CD14-positive monocyte (primary cell): ENCODE measurements at regions not wholly inside any gene's neighbourhood (a gene's known extent, or its start where the extent isn't known, plus 50 kb on each side); places are given as distances from the start of the nearest gene placed in this dataset.

Source experiments
- DNase-seq, 3 donors: peaks; one replicate each; pipeline ENCODE4 v3.0.0-alpha.2; 2011 to 2022
- H2AFZ ChIP-seq: 2 replicates; pipeline ENCODE4 v1.6.0; 2012; ENCODE audit warnings: mild to moderate bottlenecking, low read depth, low read length, inconsistent platforms; ENCODE audit not compliant: insufficient read depth, poor library complexity, severe bottlenecking
- H3K27ac ChIP-seq, 2 donors: 1 replicate in 1 of 2; 2 replicates in 1 of 2; pipeline ENCODE4 v1.5.1; 2012 to 2013; ENCODE audit warnings: low read length in 2 of 2, control low read depth in 1 of 2, inconsistent platforms in 1 of 2, low read depth in 1 of 2, mild to moderate bottlenecking in 1 of 2
- H3K27me3 ChIP-seq, 2 donors: one replicate each; pipeline versions ENCODE4 v1.6.0 to v1.6.1; 2011 to 2013; ENCODE audit warnings: low read length in 2 of 2; ENCODE audit not compliant: control insufficient read depth in 2 of 2, insufficient read depth in 2 of 2
- H3K36me3 ChIP-seq, 2 donors: replicated peaks in 1 of 2; 1 replicate in 1 of 2; 2 replicates in 1 of 2; pipeline versions ENCODE4 v1.5.1 to v1.6.1; 2012 to 2013; ENCODE audit warnings: low read length in 2 of 2, control low read depth in 1 of 2, inconsistent platforms in 1 of 2, mild to moderate bottlenecking in 1 of 2; ENCODE audit not compliant: insufficient read depth in 2 of 2, control insufficient read depth in 1 of 2
- H3K4me1 ChIP-seq, 2 donors: 1 replicate in 1 of 2; 2 replicates in 1 of 2; pipeline versions ENCODE4 v1.5.1 to v1.6.1; 2012 to 2013; ENCODE audit warnings: low read length in 2 of 2, control low read depth in 1 of 2, inconsistent platforms in 1 of 2, mild to moderate bottlenecking in 1 of 2, moderate library complexity in 1 of 2; ENCODE audit not compliant: insufficient read depth in 2 of 2, control insufficient read depth in 1 of 2
- H3K4me2 ChIP-seq: replicated peaks from 2 replicates; pipeline ENCODE3; 2012; ENCODE audit warnings: low read length, moderate library complexity, mild to moderate bottlenecking; ENCODE audit not compliant: poor library complexity, severe bottlenecking; ENCODE audit errors: extremely low read depth
- H3K4me3 ChIP-seq, 3 experiments: fragments of 200-600 bp in 1 of 3; sonication (generic) in 1 of 3; replicated peaks in 1 of 3; 1 replicate in 2 of 3; 2 replicates in 1 of 3; pipeline ENCODE4 v1.5.1; 2011 to 2013; ENCODE audit warnings: low read length in 3 of 3, mild to moderate bottlenecking in 3 of 3, control low read depth in 2 of 3, low read depth in 2 of 3, inconsistent platforms in 1 of 3, moderate library complexity in 1 of 3
- H3K79me2 ChIP-seq: 2 replicates; pipeline ENCODE4 v1.6.0; 2012; ENCODE audit warnings: mild to moderate bottlenecking, control low read depth, inconsistent platforms, low read length, moderate library complexity; ENCODE audit not compliant: insufficient read depth
- H3K9ac ChIP-seq: 2 replicates; pipeline ENCODE4 v1.6.0; 2017; ENCODE audit warnings: low read length, mild to moderate bottlenecking; ENCODE audit not compliant: insufficient read depth, poor library complexity, severe bottlenecking
- H3K9me3 ChIP-seq, 2 donors: replicated peaks in 1 of 2; 1 replicate in 1 of 2; 2 replicates in 1 of 2; pipeline versions ENCODE4 v1.5.1 to v1.6.1; 2012 to 2013; ENCODE audit warnings: low read length in 2 of 2, control low read depth in 1 of 2; ENCODE audit not compliant: control insufficient read depth in 1 of 2, insufficient read depth in 1 of 2
- H4K20me1 ChIP-seq: 2 replicates; pipeline ENCODE4 v1.6.0; 2012; ENCODE audit warnings: mild to moderate bottlenecking, low read length, control low read depth, moderate library complexity; ENCODE audit not compliant: insufficient read depth
- H3K27ac Mint-ChIP-seq, 7 donors: one replicate each; pipeline ENCODE4 v1.8.0; 2020; ENCODE audit warnings: mild to moderate bottlenecking in 7 of 7, mixed read lengths in 7 of 7, moderate library complexity in 6 of 7, inconsistent platforms in 2 of 7
- H3K27me3 Mint-ChIP-seq, 3 donors: one replicate each; pipeline ENCODE4 v1.8.0; 2021 to 2022; ENCODE audit warnings: low read depth in 3 of 3, mild to moderate bottlenecking in 3 of 3, mixed read lengths in 3 of 3, moderate library complexity in 3 of 3, inconsistent platforms in 1 of 3
- H3K36me3 Mint-ChIP-seq, 2 donors: one replicate each; pipeline ENCODE4 v1.8.0; 2020; ENCODE audit warnings: mixed read lengths in 2 of 2, inconsistent platforms in 1 of 2, mild to moderate bottlenecking in 1 of 2
- H3K4me1 Mint-ChIP-seq: one replicate; pipeline ENCODE4 v1.8.0; 2020; ENCODE audit warnings: mild to moderate bottlenecking, mixed read lengths
- H3K4me3 Mint-ChIP-seq, 2 donors: one replicate each; pipeline ENCODE4 v1.8.0; 2020; ENCODE audit warnings: mild to moderate bottlenecking in 2 of 2, mixed read lengths in 2 of 2, moderate library complexity in 1 of 2
- H3K9me3 Mint-ChIP-seq, 7 donors: one replicate each; pipeline ENCODE4 v1.8.0; 2020 to 2022; ENCODE audit warnings: mixed read lengths in 7 of 7, mild to moderate bottlenecking in 6 of 7, moderate library complexity in 6 of 7, inconsistent platforms in 2 of 7
- WGBS: methylation state at CpG from one replicate; pipeline ENCODE4 v1.1.5; 2013; ENCODE audit warnings: missing lambda C conversion rate; ENCODE audit not compliant: insufficient coverage; 5-methylcytosine and 5-hydroxymethylcytosine counted together
- intact Hi-C, 2 donors: fragments of 100-400 bp; cut with micrococcal nuclease; formaldehyde crosslinking; loops; one replicate each; pipeline versions ENCODE4 v1.15.0 to v1.15.1; 2023
- TF ChIP-seq, protein P1 (sequence below): fragments of 200-600 bp; IDR thresholded peaks from one replicate; pipeline ENCODE4 v1.8.0; 2022; ENCODE audit warnings: antibody characterized with exemption, mild to moderate bottlenecking

DNA sequence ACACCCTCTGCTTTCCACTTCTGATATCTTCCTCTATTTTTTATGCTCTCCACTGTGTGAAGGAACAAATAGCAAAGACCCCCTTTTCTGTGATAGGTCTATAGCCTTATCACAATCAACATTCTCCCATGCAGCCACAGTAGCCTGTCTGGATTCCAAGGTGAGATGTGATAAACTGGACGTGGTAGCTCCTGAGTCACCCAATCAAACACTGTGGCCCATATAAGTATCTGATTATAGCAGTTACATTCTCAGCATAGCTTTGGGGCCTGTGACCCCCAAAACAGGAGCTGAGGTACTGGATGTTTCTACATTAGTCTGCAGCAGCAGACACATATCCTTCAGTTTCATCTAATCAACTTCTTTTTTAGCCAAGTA lies 172.7 kb upstream of the IGFBP7 start:
- H4K20me1 ChIP-seq, result no peaks in the 10 kb centered on the region
- H3K4me3 ChIP-seq, result no peak overlapping the region
- H3K9me3 Mint-ChIP-seq, result peaks cover 0 to 3% (median 1%) of the 10 kb centered on the region in 7 donors
- no peaks in the 10 kb centered on the region for H3K36me3 Mint-ChIP-seq
- no peaks in the 10 kb centered on the region for H3K27me3 Mint-ChIP-seq
- no peaks in the 10 kb centered on the region for H3K27me3 ChIP-seq
- H3K27ac ChIP-seq, result no peak overlapping the region
- intact Hi-C loops, result no loop called here
- H3K4me2 ChIP-seq, result no peak overlapping the region
- H3K4me1 Mint-ChIP-seq, result no peaks in the 10 kb centered on the region
- no peak overlapping the region for H3K4me3 Mint-ChIP-seq
- WGBS, result no CpG with 5 or more reads among the region's 1 CpG
- no peak overlapping the region for H3K27ac Mint-ChIP-seq
- no peak for DNase-seq
- H3K9me3 ChIP-seq, result no peaks in the 10 kb centered on the region
- H3K4me1 ChIP-seq, result no peaks in the 10 kb centered on the region
- TF ChIP-seq, protein P1, sequence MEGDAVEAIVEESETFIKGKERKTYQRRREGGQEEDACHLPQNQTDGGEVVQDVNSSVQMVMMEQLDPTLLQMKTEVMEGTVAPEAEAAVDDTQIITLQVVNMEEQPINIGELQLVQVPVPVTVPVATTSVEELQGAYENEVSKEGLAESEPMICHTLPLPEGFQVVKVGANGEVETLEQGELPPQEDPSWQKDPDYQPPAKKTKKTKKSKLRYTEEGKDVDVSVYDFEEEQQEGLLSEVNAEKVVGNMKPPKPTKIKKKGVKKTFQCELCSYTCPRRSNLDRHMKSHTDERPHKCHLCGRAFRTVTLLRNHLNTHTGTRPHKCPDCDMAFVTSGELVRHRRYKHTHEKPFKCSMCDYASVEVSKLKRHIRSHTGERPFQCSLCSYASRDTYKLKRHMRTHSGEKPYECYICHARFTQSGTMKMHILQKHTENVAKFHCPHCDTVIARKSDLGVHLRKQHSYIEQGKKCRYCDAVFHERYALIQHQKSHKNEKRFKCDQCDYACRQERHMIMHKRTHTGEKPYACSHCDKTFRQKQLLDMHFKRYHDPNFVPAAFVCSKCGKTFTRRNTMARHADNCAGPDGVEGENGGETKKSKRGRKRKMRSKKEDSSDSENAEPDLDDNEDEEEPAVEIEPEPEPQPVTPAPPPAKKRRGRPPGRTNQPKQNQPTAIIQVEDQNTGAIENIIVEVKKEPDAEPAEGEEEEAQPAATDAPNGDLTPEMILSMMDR, result no peak
- no peaks in the 10 kb centered on the region for H3K36me3 ChIP-seq
- no peak overlapping the region for H3K9ac ChIP-seq
- no peak overlapping the region for H2AFZ ChIP-seq
- no peaks in the 10 kb centered on the region for H3K79me2 ChIP-seq

DNA sequence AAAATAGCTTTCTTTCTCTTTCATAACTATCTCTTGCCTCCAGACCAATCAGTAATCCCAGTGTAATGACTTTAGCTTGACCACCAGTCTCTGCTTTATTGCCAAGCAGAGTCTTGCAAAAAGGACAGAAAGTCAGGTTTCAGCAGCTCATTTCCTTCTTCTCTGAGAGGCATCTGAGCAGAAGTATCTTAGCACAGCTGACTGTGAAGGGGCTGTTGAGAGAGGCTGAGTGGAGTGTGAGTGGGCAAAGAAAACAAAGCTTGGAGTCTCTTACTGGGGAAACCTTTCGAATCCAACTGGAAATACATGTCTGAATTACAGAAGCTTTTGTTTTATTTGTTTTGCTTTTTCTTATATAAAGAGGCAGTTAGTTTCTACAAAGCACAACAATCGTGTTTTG lies 170.3 kb upstream of the IGFBP7 start:
- Histone ChIP-seq H3K36me3 (no peaks in the 10 kb centered on the region), H4K20me1 (no peaks in the 10 kb centered on the region), H3K4me3 (no peak overlapping the region), H2AFZ (no peak overlapping the region), H3K79me2 (no peaks in the 10 kb centered on the region), H3K27me3 (no peaks in the 10 kb centered on the region), H3K9ac (no peak overlapping the region), H3K4me1 (no peaks in the 10 kb centered on the region), H3K27ac (no peak overlapping the region), H3K9me3 (no peaks in the 10 kb centered on the region), H3K4me2 (no peak overlapping the region)
- intact Hi-C loops, result no loop called here
- Mint-ChIP-seq H3K36me3 (no peaks in the 10 kb centered on the region), H3K27ac (no peak overlapping the region), H3K4me1 (no peaks in the 10 kb centered on the region), H3K9me3 (peaks cover 0 to 3% (median 0%) of the 10 kb centered on the region in 7 donors), H3K27me3 (no peaks in the 10 kb centered on the region), H3K4me3 (no peak overlapping the region)
- no CpG with 5 or more reads among the region's 2 CpGs for WGBS
- TF ChIP-seq, protein P1, result no peak
- DNase-seq, result no peak
